Lung microvascular endothelial cell (primary cell): ENCODE measurements at regions not wholly inside any gene's neighbourhood (a gene's known extent, or its start where the extent isn't known, plus 50 kb on each side); places are given as distances from the start of the nearest gene placed in this dataset.
A peak's percentile ranks its signal among the peaks of the same experiment; 100 is the strongest.

ENCODE experiments used
- DNase-seq, 2 donors: peaks; one replicate each; pipeline versions ENCODE4 v3.0.0 to v3.0.0-alpha.2; 2010; ENCODE audit warnings: low read depth in 2 of 2

DNA sequence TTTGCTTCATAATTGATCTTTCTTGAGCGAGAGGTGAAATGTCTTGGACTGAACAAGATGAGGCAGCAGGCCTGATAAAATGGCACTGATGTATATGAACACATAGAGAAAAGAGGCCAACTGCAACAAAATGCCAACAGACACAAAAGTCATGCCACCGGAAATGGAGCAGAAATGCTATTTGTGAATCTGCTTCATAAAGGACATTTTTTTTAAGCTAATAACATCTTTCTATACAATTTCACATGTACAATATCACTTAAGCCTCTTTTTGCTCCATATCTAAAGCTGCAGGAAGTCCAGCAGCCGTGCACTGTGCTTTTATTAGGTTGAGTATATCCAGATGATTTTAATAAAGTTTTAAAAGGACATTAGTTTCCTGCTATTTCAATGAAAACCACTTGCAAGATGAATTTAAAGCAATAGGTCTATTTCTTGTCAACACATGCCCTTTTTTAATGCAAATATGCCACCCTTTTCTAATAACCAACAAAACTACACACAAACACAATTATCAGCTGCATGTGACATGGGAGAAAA lies 169.2 kb upstream of the ADAMTS9 start:
- no peak for DNase-seq

DNA sequence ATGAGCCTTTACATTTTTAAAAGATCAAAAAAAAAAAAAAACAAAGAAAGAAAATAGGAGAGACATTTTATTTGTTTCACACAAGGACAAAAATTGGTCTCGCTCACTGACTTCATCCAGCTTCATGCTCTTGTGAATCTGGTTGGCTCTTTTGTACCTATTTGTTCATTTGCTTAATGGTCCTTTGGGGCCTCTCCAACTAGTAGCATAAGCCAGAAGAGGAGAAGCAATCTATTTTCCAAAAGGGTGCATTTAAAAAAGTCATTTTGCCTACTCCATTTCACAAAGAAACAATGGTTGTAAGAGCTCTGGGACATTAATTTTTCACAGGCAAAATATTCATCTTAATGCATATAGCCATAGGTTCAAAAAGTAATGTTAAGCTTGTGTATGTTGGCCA lies 168.3 kb upstream of the ADAMTS9 start:
- DNase-seq = no peak

DNA sequence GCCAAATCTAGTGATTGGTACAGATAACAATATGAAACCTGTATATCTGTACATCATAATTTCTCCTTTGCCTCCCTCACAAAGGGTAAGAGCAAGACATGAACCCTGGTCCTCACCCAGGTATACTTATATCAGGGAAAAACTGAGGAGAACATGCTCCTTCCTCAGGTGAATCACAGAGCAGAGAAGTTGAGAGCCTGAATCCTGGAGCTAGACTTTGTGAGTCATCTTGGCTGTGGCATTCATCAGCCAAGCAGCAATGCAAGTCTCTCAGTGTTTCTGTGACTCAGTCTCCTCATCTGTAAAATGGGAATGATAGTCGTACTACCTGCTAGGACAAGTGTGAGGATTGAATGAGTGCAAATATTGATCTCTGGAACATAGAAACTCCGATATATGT lies 165.7 kb upstream of the ADAMTS9 start:
- no peak for DNase-seq

DNA sequence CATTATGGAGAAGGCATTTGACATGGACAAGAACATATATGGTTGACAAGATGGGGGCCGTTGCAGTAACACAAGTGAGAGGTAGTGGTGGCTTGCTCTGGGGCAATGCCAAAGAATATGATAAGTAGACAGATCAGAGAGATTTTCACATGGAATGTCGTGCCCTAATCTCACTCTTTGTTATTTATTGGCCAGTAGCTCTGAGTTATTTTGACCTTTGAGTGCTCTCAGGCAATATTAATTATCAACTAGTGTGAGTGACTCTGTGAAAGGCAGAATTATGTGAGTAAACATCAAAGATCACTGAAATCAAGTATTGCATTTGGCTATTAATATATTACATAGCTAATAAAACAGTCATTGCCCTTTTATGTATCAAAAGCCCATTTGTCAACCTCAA lies 164.9 kb upstream of the ADAMTS9 start:
- no peak for DNase-seq

DNA sequence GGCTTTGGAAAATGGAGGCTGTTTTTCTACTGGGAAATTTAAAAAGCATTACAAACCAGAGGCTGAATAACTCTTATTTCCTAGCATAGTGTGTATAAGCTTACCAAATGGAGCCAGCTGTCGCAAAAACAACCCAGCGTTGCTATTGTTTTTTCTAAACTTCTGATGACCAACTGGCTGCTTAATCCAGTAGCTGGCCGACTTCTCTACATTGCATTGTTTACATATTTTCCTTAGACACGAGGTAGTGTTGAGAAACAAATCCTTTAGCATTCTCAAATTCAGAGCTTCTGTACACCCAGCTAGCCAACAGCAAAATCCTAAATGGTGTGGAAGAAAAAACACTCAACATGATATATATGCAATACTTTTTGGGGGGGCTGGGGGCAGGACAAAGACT lies 161.0 kb upstream of the ADAMTS9 start:
- no peak for DNase-seq

DNA sequence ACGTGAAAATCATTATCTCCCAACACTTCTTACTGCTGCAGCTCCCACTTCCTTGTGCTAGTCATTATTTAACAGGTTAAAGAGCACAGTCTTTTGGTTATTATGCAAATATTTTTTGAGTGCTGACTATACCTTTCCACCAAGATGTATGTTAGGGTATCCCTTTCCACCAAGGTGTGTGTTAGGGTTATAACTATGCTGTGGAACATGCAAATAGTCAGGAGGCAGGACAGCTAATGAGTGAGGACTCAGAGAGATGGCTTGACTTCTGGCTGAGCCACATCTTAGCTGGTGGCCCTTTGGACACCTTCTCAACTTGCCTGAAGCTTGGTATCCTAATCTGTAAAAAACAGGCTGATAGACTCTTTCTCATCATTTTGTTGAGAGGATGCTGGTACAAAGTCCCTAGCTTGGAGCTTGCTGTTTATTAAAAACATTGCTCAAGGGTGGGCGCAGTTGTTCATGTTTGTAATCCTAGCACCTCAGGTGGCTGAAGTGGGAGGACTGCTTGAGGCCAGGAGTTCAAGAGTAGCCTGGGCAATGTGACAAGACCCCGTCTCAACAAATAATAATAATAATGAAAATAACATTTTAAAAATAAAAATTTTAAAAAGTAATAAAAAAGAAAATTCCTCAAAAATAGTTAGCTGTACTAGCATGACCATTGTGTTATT lies 160.5 kb upstream of the ADAMTS9 start:
- no peak for DNase-seq

DNA sequence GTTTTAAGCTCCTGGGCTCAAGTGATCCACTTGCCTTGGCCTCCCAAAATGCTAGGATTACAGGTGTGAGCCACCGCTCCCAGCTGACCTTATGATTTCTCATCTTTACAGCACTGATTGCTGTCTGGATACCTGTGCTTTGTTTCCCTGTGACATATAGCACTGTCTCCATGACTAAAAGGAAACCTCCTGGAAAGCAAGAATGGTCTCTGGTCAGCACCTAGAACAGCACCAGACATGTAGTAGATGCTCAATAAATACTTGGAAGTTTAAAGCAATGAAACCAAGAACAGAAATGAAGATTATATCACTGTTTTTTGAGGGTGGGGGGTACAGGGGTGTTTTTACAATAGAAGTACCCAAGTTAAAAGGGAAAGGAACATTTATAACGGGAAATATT lies 156.8 kb upstream of the ADAMTS9 start:
- DNase-seq = no peak

DNA sequence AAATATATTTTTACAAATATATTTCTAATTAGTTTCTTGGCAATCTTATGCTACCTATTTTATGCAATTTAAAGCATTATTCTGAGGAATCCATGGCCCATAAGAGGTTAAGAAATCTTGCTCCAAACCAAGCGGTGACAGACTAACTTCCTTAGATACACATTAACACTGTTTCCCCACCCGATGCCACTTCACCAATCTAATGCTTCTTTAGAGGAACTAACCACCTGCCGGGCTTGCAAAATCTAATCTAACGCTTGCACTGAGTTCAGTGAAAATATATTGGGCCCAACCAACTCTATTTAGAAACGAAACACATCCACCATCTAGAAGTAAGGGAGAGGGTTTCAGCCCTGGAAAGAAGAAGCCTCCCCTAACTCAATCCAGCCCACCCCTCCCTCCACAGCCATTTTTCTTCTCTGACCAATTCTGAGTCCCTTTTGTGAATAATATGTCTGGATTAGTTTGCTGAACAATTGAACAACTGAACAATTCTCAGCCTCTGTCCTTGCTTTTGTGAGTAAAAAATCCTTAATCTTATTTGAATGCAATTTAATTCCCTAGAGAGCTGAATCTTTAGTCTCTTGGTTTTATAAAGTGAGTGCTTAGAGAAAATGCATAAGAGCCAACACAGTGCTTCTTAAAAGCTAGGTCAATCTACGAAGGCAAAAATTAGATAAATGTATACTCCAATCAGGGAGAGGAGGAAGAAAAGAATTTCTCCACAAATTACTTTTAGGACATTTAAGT lies 150.4 kb upstream of the ADAMTS9 start:
- no peak for DNase-seq

DNA sequence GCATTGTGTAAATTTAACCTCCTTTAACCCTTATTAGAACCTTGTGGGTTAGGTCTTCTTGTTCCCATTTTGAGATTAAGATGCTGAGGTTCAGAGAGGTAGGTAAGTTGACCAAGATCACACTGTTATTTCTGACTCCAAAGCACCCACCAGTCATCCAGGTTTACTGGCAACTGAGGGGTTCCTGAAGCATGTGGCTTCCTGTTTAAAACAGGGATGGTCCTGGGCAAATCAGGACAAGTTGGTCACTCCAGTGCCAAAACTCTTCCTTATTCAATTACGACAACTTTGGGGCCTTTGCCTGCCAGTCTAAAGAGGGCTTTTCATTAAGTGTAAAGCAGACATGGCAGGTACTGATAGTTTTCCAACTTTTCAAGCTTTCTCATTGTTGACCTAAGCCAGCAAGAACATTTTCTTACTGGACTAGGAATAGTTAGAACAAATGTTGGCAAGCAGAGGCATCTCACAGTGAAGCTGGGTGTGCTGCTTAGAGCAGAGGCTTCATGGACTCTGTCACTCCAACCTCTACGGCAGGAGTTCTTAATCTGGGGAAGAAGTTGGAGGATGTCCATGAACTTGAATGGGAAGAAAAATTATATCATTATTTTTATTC lies 149.4 kb upstream of the ADAMTS9 start:
- DNase-seq = no peak

DNA sequence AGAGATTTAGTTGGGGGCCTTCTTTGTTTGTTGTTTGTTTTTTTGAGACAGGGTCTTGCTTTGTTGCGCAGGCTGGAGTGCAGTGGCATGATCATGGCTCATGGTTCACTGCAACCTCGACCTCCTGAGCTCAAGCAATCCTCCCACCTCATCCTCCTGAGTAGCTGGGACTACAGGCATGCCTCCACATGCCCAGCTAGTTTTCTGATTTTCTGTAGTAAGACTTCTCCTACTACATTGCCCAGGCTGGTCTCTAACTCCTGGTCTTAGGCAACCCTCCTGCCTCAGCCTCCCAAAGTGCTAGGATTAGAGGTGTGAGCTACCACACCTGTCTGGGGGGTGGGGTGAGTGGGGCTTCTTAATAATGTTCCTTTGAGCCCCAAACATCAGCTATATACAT lies 148.3 kb upstream of the ADAMTS9 start:
- DNase-seq = no peak

DNA sequence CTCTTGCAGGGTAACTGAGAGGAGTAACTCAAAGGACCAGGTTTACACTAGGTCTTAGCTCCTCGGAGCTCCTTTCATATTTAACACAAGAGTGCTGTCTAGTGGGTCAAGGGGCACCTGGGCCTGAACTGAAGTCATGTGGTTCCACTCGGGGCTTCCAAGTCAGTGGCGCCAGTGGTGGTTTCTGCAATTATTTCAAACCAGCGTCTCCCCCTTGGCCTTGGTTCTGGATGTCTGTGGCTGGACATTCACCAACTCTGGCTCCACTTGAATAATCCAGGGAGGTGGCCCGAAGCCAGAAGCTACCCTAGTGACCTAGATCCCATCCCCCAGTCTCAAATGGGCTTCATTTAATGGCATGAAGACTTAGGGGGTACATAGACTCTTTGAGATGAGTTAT lies 144.3 kb upstream of the ADAMTS9 start:
- DNase-seq = no peak

DNA sequence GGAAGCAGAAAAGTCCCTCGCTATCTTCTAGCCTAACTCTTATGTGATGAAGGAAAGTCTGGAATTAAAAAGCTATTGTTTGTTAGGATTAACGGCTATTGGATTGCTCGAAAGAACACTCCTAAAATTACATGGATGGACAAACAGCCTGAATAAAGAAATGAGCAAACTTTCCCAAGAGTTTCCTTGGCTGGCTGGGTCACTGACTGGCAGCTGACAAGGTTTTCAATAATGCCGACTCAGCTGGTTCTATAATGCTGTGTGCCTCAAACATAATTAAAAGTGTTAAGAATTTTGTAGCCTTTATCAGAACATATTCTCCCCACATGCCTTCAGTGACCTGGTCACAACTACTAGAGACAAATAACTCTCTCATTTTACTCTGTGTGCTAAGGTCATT lies 142.9 kb upstream of the ADAMTS9 start:
- DNase-seq = no peak

DNA sequence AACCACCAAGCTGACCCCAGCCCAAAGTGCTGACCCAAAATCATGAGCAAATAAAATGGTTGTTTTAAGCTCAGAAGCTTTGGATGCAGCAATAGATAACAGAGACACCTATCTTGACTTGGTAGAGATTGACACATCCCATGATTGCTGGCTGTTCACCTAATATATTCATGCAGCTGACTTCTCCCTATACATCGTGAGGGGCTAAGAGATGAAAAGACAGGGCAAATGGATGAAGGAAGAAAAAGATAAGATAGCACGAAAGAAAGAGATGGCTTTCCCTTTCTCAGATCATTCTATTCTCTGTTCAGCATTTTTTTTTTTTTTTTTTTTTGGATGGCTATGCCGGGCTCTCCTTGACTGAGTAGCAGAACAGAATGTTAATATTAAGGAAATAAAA lies 141.5 kb upstream of the ADAMTS9 start:
- no peak for DNase-seq

DNA sequence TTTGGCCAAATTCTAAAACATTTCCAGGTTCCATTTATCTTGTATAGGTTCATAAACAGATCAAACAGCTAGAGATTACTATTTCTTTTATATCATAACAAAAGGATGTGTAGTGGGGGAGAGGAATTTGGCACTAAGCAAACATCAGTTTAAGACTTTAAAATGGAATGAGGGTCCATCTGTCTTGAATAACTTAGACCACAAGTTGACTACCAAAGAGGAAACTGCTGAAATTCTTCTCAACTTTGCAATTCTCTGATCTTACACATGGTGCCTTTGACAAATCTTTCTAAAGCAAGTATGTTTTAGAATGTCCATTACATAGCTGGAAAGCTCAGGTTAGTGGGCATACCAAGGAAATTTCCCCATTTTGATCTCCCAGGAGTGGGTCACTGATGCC lies 140.5 kb upstream of the ADAMTS9 start:
- DNase-seq = no peak

DNA sequence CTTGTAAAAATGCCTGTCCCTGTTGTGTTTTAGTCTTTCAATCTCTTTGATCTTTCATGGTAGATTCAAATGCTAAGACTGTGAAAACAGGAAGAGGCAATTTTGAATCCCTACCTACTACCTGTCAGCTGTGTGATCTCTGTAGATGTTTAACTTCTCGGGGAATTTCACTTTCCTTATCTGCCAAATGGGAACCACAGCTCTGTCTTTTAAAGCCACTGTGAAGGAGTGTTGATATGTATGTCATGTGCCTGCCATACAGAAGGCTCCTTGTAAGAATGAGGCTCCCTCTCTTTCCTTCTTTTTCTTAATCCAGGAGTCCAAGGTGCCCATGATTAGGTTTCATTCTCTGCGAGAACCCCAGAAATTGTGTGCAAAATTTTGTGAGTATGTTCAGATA lies 139.6 kb upstream of the ADAMTS9 start:
- DNase-seq = no peak

DNA sequence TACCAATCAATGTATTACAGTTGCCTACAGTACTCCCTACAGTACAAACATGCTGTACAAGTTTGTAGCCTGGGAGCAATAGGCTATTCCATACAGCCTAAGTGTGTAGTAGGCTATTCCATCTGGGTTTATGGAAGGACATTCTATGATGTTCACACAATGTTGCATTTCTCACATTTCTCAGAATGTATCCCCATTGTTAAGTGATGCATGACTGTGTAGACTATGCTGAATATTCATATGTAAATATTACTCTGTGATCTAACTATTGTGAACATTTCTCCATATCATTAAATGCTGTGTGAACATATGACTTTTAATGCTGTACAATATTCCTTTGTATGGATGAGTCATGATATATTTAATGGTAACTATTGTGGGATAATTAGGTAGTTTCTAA lies 139.2 kb upstream of the ADAMTS9 start:
- DNase-seq = no peak

DNA sequence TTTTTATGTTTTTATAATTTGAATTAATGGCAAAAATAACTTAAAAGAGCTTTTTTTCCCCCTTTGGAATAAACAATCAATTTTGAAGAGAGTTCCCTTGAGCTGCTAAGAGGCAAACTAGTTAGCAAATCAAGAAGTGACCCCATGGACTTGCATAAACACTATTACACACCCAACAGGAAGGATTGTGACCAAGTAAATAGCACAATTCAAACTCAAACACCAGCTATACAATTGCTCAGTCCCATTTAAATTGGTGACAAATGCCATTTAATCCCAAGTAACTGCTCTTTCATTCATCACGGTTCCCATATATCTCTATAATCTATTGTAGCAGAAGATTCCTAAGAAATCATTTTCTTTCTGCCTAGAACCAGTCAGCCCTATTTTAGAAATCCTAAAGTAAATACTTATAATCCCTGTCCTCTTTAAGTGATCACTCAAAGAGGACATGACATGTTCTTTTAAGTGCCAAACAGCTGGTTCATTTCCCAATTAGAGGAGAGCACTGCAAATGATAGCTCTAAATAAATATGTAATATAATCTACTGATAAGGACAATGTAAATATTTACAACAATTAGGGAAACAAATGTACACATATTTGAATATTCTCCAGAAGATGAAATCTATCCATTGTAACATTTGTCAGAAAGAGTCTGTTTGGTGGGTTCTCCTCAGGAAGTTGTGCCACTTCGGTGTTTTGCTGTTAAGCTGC lies 137.8 kb upstream of the ADAMTS9 start:
- DNase-seq = no peak

DNA sequence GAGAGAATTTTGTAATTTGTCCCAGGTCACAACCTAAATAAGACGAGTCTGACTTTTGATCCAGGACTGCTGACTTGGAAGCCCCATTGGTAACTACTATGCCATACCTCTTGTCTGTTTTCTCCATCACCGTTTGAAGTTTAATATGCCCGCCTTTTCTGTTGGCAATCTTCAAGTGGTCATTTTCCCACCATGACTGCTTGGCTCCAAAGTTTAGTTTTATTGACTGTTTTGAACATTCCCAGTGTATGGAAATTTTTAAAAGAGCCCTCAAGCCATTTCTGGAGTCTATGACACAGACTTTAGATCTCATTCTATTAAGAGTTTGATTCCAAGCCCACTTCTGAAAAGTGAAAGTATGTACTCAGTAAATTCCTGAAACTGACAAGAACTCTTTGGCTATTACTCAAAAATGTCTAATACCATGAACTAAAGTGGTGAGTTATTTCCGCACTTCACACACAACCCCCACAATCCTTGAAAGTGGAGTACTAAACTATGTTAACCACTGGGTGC lies 136.7 kb upstream of the ADAMTS9 start:
- DNase-seq = peak in 1 of 2 donors; percentile 83

DNA sequence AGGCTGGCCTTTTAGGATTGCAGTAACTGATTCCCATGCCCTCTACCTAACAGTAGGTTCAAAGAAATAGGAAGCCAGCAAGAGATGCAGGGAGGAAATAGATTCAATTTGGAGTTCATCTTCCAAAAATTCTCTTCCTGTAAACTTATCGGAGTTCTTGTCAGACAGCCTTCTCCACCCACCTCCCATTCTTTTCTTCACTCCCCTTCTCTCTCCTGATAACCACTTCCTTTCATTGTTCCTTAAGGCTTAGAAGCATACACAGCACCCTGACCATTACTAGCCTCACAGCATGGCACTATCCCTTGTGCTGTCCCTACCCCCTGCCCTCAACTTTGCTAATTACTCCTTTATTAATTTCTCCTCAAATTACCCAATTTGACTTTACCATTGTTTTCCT lies 130.4 kb upstream of the ADAMTS9 start:
- DNase-seq = no peak

DNA sequence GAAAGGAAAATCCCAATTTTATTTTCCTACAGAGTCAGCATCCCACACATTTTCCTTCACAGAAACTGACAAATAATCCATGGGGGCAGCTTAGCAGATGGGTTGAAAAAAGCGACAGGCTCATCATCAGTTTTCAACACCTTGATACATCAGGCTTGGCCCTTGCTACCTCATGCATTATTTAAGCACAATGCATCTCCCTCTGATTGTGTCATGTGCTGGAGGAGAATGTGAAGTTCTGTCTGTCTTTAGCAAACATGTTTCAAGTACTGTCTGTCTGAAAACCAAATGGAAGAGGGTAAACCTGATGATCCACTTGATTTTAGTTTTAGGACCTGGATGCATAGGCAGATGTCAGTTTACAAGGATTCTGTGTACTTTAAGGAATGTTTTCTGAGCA lies 128.6 kb upstream of the ADAMTS9 start:
- no peak for DNase-seq

DNA sequence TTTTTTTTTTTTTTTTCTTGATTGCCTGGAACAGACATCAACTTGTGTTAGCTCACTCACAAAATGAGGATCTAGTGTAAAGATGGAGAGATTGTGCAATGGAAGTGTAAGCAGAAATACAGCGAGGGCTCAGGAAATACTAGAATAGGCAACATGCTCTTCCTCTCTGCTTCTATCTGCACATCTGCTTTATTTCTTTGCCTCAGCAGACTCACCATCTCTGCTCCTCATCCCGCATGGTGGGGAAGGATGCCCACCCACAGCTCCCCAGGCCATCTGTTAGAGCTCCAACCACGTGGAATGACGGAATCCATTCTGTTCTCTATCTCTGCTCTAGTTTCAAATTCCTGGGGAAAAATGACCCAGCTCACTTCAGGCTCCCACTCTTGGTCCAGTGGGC lies 128.0 kb upstream of the ADAMTS9 start:
- DNase-seq = no peak

DNA sequence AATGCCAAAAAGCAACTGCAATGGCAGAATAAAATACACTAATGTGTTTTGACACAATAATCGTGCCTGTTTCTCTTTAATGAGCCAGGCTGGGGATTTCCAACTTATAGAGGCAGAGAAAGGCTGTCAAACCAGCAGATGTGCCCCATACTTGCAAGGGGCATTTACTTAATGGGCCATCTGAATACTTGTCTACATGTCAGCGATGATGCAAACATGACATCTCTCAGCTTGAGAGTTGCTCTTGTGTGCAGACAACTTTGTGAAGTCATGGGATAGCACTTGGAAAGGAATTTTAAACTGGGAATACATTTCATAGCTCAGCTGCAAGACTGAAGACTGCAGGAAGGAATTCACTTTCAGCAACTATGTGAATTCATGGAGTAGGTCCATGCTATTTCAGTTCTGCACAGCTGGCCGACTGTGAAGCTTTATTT lies 127.4 kb upstream of the ADAMTS9 start:
- peak in 1 of 2 donors; percentile 27 for DNase-seq
